ENCODE measurements at regions not wholly inside any gene's neighbourhood (a gene's known extent, or its start where the extent isn't known, plus 50 kb on each side); places are given as distances from the start of the nearest gene placed in this dataset.

- Mint-ChIP-seq H3K27me3 (ENCODE audit: unreplicated experiment) (peaks cover 5% of the 10 kb centered on the region), H3K9me3 (ENCODE audit: unreplicated experiment) (no peaks in the 10 kb centered on the region), H3K4me3 (ENCODE audit: unreplicated experiment) (no peak overlapping the region), H3K36me3 (ENCODE audit: low read depth, unreplicated experiment) (no peaks in the 10 kb centered on the region), H3K4me1 (ENCODE audit: unreplicated experiment) (no peaks in the 10 kb centered on the region), H3K27ac (ENCODE audit: unreplicated experiment) (no peak overlapping the region)
- TF ChIP-seq CTCF (IDR thresholded peaks at IDR 0.05; ENCODE audit: unreplicated experiment) = no peak
- no peak for DNase-seq (ENCODE audit: low spot score)
Measured at GRCh38 chr10:133006806-133007205, 64.4 kb upstream of the CFAP46 start.

GRCh38 chr10:133006202-133006601 lies 63.8 kb upstream of the CFAP46 start:
- H3K36me3 Mint-ChIP-seq (ENCODE audit: low read depth, unreplicated experiment) = no peaks in the 10 kb centered on the region

GRCh38 chr10:133004478-133004877 lies 62.1 kb upstream of the CFAP46 start:
- Mint-ChIP-seq H3K4me1 (ENCODE audit: unreplicated experiment) (no peaks in the 10 kb centered on the region), H3K36me3 (ENCODE audit: low read depth, unreplicated experiment) (no peaks in the 10 kb centered on the region), H3K9me3 (ENCODE audit: unreplicated experiment) (no peaks in the 10 kb centered on the region), H3K27ac (ENCODE audit: unreplicated experiment) (no peak overlapping the region), H3K27me3 (ENCODE audit: unreplicated experiment) (peaks cover 7% of the 10 kb centered on the region), H3K4me3 (ENCODE audit: unreplicated experiment) (no peak overlapping the region)
- TF ChIP-seq CTCF (IDR thresholded peaks at IDR 0.05; ENCODE audit: unreplicated experiment) = no peak
- DNase-seq (ENCODE audit: low spot score) = no peak

More at GRCh38 chr10:133006202-133006601, 63.8 kb upstream of the CFAP46 start:
- Mint-ChIP-seq H3K27ac (ENCODE audit: unreplicated experiment) (no peak overlapping the region), H3K9me3 (ENCODE audit: unreplicated experiment) (no peaks in the 10 kb centered on the region), H3K4me1 (ENCODE audit: unreplicated experiment) (no peaks in the 10 kb centered on the region), H3K4me3 (ENCODE audit: unreplicated experiment) (no peak overlapping the region), H3K27me3 (ENCODE audit: unreplicated experiment) (peaks cover 5% of the 10 kb centered on the region)
- DNase-seq (ENCODE audit: low spot score) = no peak
- TF ChIP-seq CTCF (IDR thresholded peaks at IDR 0.05; ENCODE audit: unreplicated experiment) = no peak

GRCh38 chr10:133003188-133003587 lies 60.8 kb upstream of the CFAP46 start:
- H3K36me3 Mint-ChIP-seq (ENCODE audit: low read depth, unreplicated experiment) = no peaks in the 10 kb centered on the region
- peaks cover 7% of the 10 kb centered on the region for H3K27me3 Mint-ChIP-seq (ENCODE audit: unreplicated experiment)
- no peak overlapping the region for H3K27ac Mint-ChIP-seq (ENCODE audit: unreplicated experiment)
- TF ChIP-seq CTCF (IDR thresholded peaks at IDR 0.05; ENCODE audit: unreplicated experiment) = no peak
- no peaks in the 10 kb centered on the region for H3K4me1 Mint-ChIP-seq (ENCODE audit: unreplicated experiment)
- no peak for DNase-seq (ENCODE audit: low spot score)
- H3K4me3 Mint-ChIP-seq (ENCODE audit: unreplicated experiment) = no peak overlapping the region
- no peaks in the 10 kb centered on the region for H3K9me3 Mint-ChIP-seq (ENCODE audit: unreplicated experiment)

- Mint-ChIP-seq H3K36me3 (ENCODE audit: low read depth, unreplicated experiment) (no peaks in the 10 kb centered on the region), H3K9me3 (ENCODE audit: unreplicated experiment) (no peaks in the 10 kb centered on the region), H3K4me1 (ENCODE audit: unreplicated experiment) (no peaks in the 10 kb centered on the region), H3K4me3 (ENCODE audit: unreplicated experiment) (no peak overlapping the region), H3K27ac (ENCODE audit: unreplicated experiment) (no peak overlapping the region), H3K27me3 (ENCODE audit: unreplicated experiment) (peaks cover 7% of the 10 kb centered on the region)
- no peak for DNase-seq (ENCODE audit: low spot score)
- no peak for TF ChIP-seq CTCF (IDR thresholded peaks at IDR 0.05; ENCODE audit: unreplicated experiment)
Measured at GRCh38 chr10:133002685-133003084, 60.3 kb upstream of the CFAP46 start.

Measured in endothelial cell (in vitro differentiated cells).